Coronary artery (tissue), 2 donors: ENCODE measurements at regions not wholly inside any gene's neighbourhood (a gene's known extent, or its start where the extent isn't known, plus 50 kb on each side); places are given as distances from the start of the nearest gene placed in this dataset.

Experiments
- DNase-seq: peaks from one replicate; pipeline ENCODE4 v3.0.0-alpha.2; 2017; ENCODE audit warnings: low spot score
- H3K27ac ChIP-seq, 2 donors: fragments of 200-600 bp; sonication (generic); one replicate each; pipeline ENCODE4 v1.5.1; 2016 to 2019
- H3K4me3 ChIP-seq: fragments of 200-600 bp; sonication (generic); 2 replicates; pipeline ENCODE4 v1.5.1; 2016; ENCODE audit warnings: mild to moderate bottlenecking, moderate library complexity
- CTCF ChIP-seq: fragments of 200-600 bp; sonication (generic); IDR thresholded peaks from one replicate; pipeline ENCODE4 v1.5.1; 2019; ENCODE audit warnings: antibody characterized with exemption

DNA sequence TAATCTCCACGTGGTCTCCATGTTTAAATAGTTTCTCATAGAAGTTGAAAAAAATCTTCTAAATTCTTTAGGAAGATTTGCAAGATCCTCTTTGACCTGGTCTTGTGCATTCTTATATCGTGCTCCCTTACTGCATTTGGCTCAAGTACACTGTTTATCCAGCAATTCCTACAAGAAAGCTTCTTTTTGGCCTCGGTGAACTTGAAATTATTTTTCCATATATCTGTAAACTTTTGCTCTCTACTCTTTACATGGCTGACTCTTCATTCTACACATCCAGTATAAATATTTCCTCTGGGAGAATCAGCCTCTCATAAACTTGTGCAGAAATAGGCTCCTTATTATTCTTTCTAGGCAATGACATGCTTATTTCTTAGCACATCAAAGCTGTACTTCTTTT lies 1457.9 kb upstream of the PRR20A start:
- Histone ChIP-seq H3K4me3 (no peak overlapping the region), H3K27ac (no peak overlapping the region)
- no peak for TF ChIP-seq CTCF
- no peak for DNase-seq

DNA sequence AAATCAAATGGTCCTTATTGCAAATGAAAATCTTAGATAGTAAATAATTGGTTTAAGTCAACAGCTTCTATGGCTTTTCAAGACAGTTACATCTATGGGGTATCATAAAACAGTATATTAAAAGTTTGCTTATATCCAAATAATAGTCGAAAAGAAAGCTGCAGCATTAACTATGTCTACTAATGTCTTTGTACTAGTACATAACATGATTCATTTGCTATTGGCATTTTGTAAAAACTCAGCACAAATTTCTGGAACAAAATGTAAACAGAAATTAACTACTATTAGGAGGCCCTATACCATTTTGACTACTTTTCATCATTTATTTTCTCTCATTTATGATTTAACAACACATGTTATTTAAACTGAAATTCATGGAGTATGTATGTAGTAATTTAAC lies 1435.2 kb upstream of the PRR20A start:
- no peak for DNase-seq
- Histone ChIP-seq H3K4me3 (no peak overlapping the region), H3K27ac (no peak overlapping the region)
- TF ChIP-seq CTCF, result no peak

- Histone ChIP-seq H3K27ac (no peak overlapping the region), H3K4me3 (no peak overlapping the region)
- TF ChIP-seq CTCF, result no peak
- DNase-seq, result no peak
Observed at GRCh38 chr13:55705971-55706370, 1434.7 kb upstream of the PRR20A start.

DNA sequence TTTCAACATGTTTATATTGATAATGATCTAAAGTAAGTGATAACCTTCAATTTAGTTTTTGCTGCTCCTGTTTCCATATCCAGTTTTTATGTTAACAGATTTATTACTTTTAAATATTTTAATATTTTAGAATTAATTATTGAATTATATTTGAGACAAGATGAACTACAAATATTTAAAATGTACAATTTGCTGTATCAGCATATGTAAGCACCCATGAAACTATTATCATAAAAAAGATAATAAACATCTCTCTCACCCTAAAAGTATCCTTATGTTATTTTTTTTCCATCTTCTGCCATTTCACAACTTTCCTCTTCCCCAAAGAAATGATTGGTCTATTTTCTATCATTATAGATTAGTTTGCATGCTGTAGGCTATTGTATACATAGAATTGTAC lies 1426.6 kb upstream of the PRR20A start:
- Histone ChIP-seq H3K4me3 (no peak overlapping the region), H3K27ac (no peak overlapping the region)
- TF ChIP-seq CTCF, result no peak
- no peak for DNase-seq

GRCh38 chr13:55727683-55728082 lies 1413.0 kb upstream of the PRR20A start:
- no peak for TF ChIP-seq CTCF
- Histone ChIP-seq H3K4me3 (no peak overlapping the region), H3K27ac (no peak overlapping the region)
- no peak for DNase-seq

GRCh38 chr13:55728247-55728646 lies 1412.5 kb upstream of the PRR20A start:
- Histone ChIP-seq H3K4me3 (no peak overlapping the region), H3K27ac (no peak overlapping the region)
- no peak for TF ChIP-seq CTCF
- DNase-seq, result no peak

DNA sequence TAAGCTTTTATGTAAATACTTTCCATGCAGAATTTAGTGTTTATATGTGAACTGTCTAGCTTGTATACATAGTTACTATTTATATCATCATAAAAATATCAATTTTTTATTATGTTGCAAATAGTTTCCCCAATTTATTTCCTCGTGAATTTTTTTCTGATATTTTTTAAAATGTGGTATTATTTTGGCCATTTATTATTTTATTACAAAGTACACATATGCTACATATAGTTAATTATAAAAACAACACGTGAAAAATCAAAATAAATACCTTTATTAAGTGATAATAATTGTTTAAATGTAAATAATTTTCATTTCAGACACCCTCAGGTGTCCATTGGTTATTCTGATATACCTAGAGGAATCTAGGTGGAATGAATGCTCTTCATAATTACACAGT lies 1394.9 kb upstream of the PRR20A start:
- no peak for TF ChIP-seq CTCF
- DNase-seq, result no peak
- Histone ChIP-seq H3K4me3 (no peak overlapping the region), H3K27ac (no peak overlapping the region)
